HEK293T (cell line): ENCODE measurements at regions not wholly inside any gene's neighbourhood (a gene's known extent, or its start where the extent isn't known, plus 50 kb on each side); places are given as distances from the start of the nearest gene placed in this dataset.

Experiments
- ARNT ChIP-seq: fragments of 450-650 bp; IDR thresholded peaks from 2 replicates; pipeline ENCODE4 v1.6.1; 2017; ENCODE audit warnings: mild to moderate bottlenecking
- NFRKB ChIP-seq: fragments of 450-650 bp; IDR thresholded peaks from 2 replicates; pipeline ENCODE4 v1.6.1; 2016; ENCODE audit warnings: mild to moderate bottlenecking, moderate library complexity

GRCh38 chr5:91595424-91595823 is 212.3 kb upstream of the ARRDC3 start:
- TF ChIP-seq ARNT (no peak), NFRKB (no peak)
